HG03025 (cell line): ENCODE measurements at regions not wholly inside any gene's neighbourhood (a gene's known extent, or its start where the extent isn't known, plus 50 kb on each side); places are given as distances from the start of the nearest gene placed in this dataset.
"Not testable (repeated sequence)": the region's sequence is repeated elsewhere in the genome, so short reads cannot be mapped to it uniquely, and the experiment has no call there.

Experiments used
- ATAC-seq: cut with Tn5 transposase; IDR thresholded peaks from one replicate; pipeline ENCODE4 v1.9.1; 2021; ENCODE audit warnings: mild to moderate bottlenecking, moderate library complexity; ENCODE audit not compliant: unreplicated experiment, low FRiP score

- ATAC-seq, result no peak
Measured at GRCh38 chr9:90219548-90220118, 423.0 kb downstream of the DIRAS2 start.

GRCh38 chr9:90221899-90222298 is 420.7 kb downstream of the DIRAS2 start:
- not testable (repeated sequence) for ATAC-seq

- ATAC-seq, result not testable (repeated sequence)
Measured at GRCh38 chr9:90226839-90227338, 415.7 kb downstream of the DIRAS2 start.

GRCh38 chr9:90233081-90233480 is 409.5 kb downstream of the DIRAS2 start:
- not testable (repeated sequence) for ATAC-seq

GRCh38 chr9:90240541-90240940 is 402.1 kb downstream of the DIRAS2 start:
- ATAC-seq, result no peak

- no peak for ATAC-seq
Measured at GRCh38 chr9:90245661-90246060, 397.0 kb downstream of the DIRAS2 start.

GRCh38 chr9:90249094-90249493 is 393.5 kb downstream of the DIRAS2 start:
- no peak for ATAC-seq

- ATAC-seq, result no peak
Measured at GRCh38 chr9:90251316-90251715, 391.3 kb downstream of the DIRAS2 start.

GRCh38 chr9:90256345-90256744 is 386.3 kb downstream of the DIRAS2 start:
- ATAC-seq, result no peak

- ATAC-seq, result no peak
Measured at GRCh38 chr9:90259311-90260246, 383.0 kb downstream of the DIRAS2 start.

GRCh38 chr9:90261698-90262097 is 380.9 kb downstream of the DIRAS2 start:
- ATAC-seq, result no peak

- no peak for ATAC-seq
Measured at GRCh38 chr9:90268613-90269012, 374.0 kb downstream of the DIRAS2 start.

GRCh38 chr9:90271707-90272106 is 370.9 kb downstream of the DIRAS2 start:
- no peak for ATAC-seq

- no peak for ATAC-seq
Measured at GRCh38 chr9:90274725-90275124, 367.9 kb downstream of the DIRAS2 start.

- no peak for ATAC-seq
Measured at GRCh38 chr9:90285946-90286345, 356.7 kb downstream of the DIRAS2 start.

- ATAC-seq, result peak; percentile 61
Measured at GRCh38 chr9:90287567-90288274, 354.9 kb downstream of the DIRAS2 start.

- no peak for ATAC-seq
Measured at GRCh38 chr9:90288275-90288639, 354.4 kb downstream of the DIRAS2 start.

- no peak for ATAC-seq
Measured at GRCh38 chr9:90290716-90291485, 351.7 kb downstream of the DIRAS2 start.

- ATAC-seq, result no peak
Measured at GRCh38 chr9:90296539-90296938, 346.1 kb downstream of the DIRAS2 start.

GRCh38 chr9:90299968-90300367 is 342.7 kb downstream of the DIRAS2 start:
- ATAC-seq, result no peak
